SK-N-MC (cell line): ENCODE measurements at regions not wholly inside any gene's neighbourhood (a gene's known extent, or its start where the extent isn't known, plus 50 kb on each side); places are given as distances from the start of the nearest gene placed in this dataset.

Source experiments
- EZH2 ChIP-seq: fragments of 200-600 bp; sonication (generic); IDR thresholded peaks from one replicate; pipeline ENCODE4 v1.6.1; 2017; ENCODE audit warnings: antibody characterized with exemption
- POLR2AphosphoS5 ChIP-seq: IDR thresholded peaks from 2 replicates; pipeline ENCODE4 v1.6.1; 2012; ENCODE audit warnings: mild to moderate bottlenecking, low read depth, low read length, borderline replicate concordance

- TF ChIP-seq POLR2AphosphoS5, result no peak
- TF ChIP-seq EZH2, result no peak
Observed at GRCh38 chr6:27782748-27783147, 129.4 kb downstream of the OR2B2 start.
